SK-N-SH (cell line): ENCODE measurements at regions not wholly inside any gene's neighbourhood (a gene's known extent, or its start where the extent isn't known, plus 50 kb on each side); places are given as distances from the start of the nearest gene placed in this dataset.

Experiments used
- CTCF ChIP-seq: fragments of 200-600 bp; sonication (generic); IDR thresholded peaks from 2 replicates; pipeline ENCODE4 v1.6.1; 2017; ENCODE audit warnings: antibody characterized with exemption, mild to moderate bottlenecking, moderate library complexity
- FOXJ3 ChIP-seq: sonication (generic); formaldehyde crosslinking; IDR thresholded peaks from 2 replicates; pipeline ENCODE4 v1.5.1; 2020; ENCODE audit warnings: mild to moderate bottlenecking, missing genetic modification reagents

GRCh38 chr2:8522687-8523086, 159.2 kb upstream of the ID2 start:
- TF ChIP-seq CTCF: no peak
- TF ChIP-seq FOXJ3 (CRISPR knock-in tag): no peak
